A673 (cell line): ENCODE measurements at regions not wholly inside any gene's neighbourhood (a gene's known extent, or its start where the extent isn't known, plus 50 kb on each side); places are given as distances from the start of the nearest gene placed in this dataset.

Source experiments
- BruUV-seq: library from RNA; stranded (reverse); fragments of 400-500 nt; replicated peaks from 2 replicates; lab custom pipeline; 2021; lab: Mats Ljungman, UMichigan
- CTCF ChIA-PET: fragments of 300-600 bp; sonication (Branson Sonifier 250); formaldehyde crosslinking; loops from one replicate; lab custom pipeline; 2022; ENCODE audit warnings: antibody characterized with exemption; lab: Charles Lee
- POLR2A ChIA-PET: fragments of 300-600 bp; sonication (Branson Sonifier 250); formaldehyde crosslinking; loops from one replicate; lab custom pipeline; 2022; ENCODE audit warnings: antibody characterized with exemption; ENCODE audit not compliant: low non-redundant PET; lab: Charles Lee
- DNase-seq: peaks from one replicate; pipeline ENCODE4 v3.0.0-alpha.2; 2015; ENCODE audit warnings: low spot score
- H3K27ac ChIP-seq: fragments of 200-600 bp; sonication (generic); 2 replicates; pipeline ENCODE4 v1.5.1; 2016; ENCODE audit warnings: mixed run types, low read depth, mild to moderate bottlenecking, mixed read lengths, antibody characterized with exemption, low read length; ENCODE audit not compliant: poor library complexity, severe bottlenecking
- H3K27me3 ChIP-seq: fragments of 200-600 bp; sonication (generic); replicated peaks from 2 replicates; pipeline ENCODE4 v1.6.1; 2017; ENCODE audit warnings: mixed run types, low read depth, mild to moderate bottlenecking, mixed read lengths, antibody characterized with exemption, low read length; ENCODE audit not compliant: insufficient read depth, poor library complexity
- H3K36me3 ChIP-seq: fragments of 200-600 bp; sonication (generic); 2 replicates; pipeline ENCODE4 v1.6.1; 2016; ENCODE audit warnings: mixed run types, mild to moderate bottlenecking, mixed read lengths, antibody characterized with exemption, low read length; ENCODE audit not compliant: insufficient read depth, poor library complexity, severe bottlenecking
- H3K4me1 ChIP-seq: fragments of 200-600 bp; sonication (generic); 2 replicates; pipeline ENCODE4 v1.6.1; 2017; ENCODE audit warnings: mixed run types, mild to moderate bottlenecking, mixed read lengths, antibody characterized with exemption, low read length; ENCODE audit not compliant: insufficient read depth, poor library complexity, severe bottlenecking
- H3K4me3 ChIP-seq: fragments of 200-600 bp; sonication (generic); 2 replicates; pipeline ENCODE4 v1.5.1; 2016; ENCODE audit warnings: low read depth, mixed run types, mild to moderate bottlenecking, mixed read lengths, low read length; ENCODE audit not compliant: poor library complexity, severe bottlenecking
- H3K9me3 ChIP-seq: fragments of 200-600 bp; sonication (generic); 2 replicates; pipeline ENCODE4 v1.6.1; 2016; ENCODE audit warnings: mixed run types, low read depth, mild to moderate bottlenecking, mixed read lengths, antibody characterized with exemption, low read length; ENCODE audit not compliant: poor library complexity, severe bottlenecking
- EZH2 ChIP-seq: fragments of 200-600 bp; sonication (generic); IDR thresholded peaks from 2 replicates; pipeline ENCODE4 v1.6.1; 2017; ENCODE audit warnings: borderline replicate concordance, low read depth, mild to moderate bottlenecking, mixed read lengths, antibody characterized with exemption, low read length; ENCODE audit not compliant: poor library complexity, severe bottlenecking
- intact Hi-C: fragments of 100-400 bp; cut with micrococcal nuclease; formaldehyde crosslinking; loops from one replicate; pipeline ENCODE4 v1.10.0; 2022; ENCODE audit not compliant: unreplicated experiment
- TF ChIP-seq, protein P1 (sequence below): fragments of 300-800, 200-600 bp; sonication (generic); conservative IDR thresholded peaks from 2 replicates; pipeline ENCODE4 v1.5.1; 2017; ENCODE audit warnings: low read depth, mild to moderate bottlenecking, antibody characterized with exemption, low read length, moderate library complexity, mixed read lengths

DNA sequence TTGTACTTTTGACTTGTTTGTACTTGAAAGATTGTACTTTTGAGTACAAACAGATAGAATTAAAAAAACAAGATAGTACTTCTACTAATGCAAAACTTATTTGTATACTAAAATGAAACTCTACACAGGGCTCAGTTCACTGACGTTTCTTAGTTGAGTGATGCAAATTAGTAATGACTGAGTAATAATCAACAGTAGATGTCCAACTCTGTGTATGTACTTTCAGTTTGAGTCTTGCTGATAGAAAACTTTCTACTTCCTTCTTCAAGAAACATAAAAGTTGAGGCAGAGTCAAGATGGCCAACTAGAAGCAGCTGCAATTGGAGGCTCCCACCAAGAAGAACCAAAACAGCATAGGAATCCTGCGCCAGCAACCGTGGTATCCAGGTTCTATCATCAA, 585.0 kb downstream of the NR4A2 start:
- no peak for DNase-seq
- intact Hi-C loops: no loop called here
- no peaks in the 10 kb centered on the region for H3K27me3 ChIP-seq
- H3K27ac ChIP-seq: no peak overlapping the region
- H3K9me3 ChIP-seq: no peaks in the 10 kb centered on the region
- no peak overlapping the region for H3K4me3 ChIP-seq
- BruUV-seq: no TSS peak
- POLR2A ChIA-PET: no interaction called here
- H3K4me1 ChIP-seq: no peaks in the 10 kb centered on the region
- CTCF ChIA-PET: no interaction called here
- H3K36me3 ChIP-seq: no peaks in the 10 kb centered on the region
- TF ChIP-seq, protein P1, sequence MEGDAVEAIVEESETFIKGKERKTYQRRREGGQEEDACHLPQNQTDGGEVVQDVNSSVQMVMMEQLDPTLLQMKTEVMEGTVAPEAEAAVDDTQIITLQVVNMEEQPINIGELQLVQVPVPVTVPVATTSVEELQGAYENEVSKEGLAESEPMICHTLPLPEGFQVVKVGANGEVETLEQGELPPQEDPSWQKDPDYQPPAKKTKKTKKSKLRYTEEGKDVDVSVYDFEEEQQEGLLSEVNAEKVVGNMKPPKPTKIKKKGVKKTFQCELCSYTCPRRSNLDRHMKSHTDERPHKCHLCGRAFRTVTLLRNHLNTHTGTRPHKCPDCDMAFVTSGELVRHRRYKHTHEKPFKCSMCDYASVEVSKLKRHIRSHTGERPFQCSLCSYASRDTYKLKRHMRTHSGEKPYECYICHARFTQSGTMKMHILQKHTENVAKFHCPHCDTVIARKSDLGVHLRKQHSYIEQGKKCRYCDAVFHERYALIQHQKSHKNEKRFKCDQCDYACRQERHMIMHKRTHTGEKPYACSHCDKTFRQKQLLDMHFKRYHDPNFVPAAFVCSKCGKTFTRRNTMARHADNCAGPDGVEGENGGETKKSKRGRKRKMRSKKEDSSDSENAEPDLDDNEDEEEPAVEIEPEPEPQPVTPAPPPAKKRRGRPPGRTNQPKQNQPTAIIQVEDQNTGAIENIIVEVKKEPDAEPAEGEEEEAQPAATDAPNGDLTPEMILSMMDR: no peak
- no peak for TF ChIP-seq EZH2

DNA sequence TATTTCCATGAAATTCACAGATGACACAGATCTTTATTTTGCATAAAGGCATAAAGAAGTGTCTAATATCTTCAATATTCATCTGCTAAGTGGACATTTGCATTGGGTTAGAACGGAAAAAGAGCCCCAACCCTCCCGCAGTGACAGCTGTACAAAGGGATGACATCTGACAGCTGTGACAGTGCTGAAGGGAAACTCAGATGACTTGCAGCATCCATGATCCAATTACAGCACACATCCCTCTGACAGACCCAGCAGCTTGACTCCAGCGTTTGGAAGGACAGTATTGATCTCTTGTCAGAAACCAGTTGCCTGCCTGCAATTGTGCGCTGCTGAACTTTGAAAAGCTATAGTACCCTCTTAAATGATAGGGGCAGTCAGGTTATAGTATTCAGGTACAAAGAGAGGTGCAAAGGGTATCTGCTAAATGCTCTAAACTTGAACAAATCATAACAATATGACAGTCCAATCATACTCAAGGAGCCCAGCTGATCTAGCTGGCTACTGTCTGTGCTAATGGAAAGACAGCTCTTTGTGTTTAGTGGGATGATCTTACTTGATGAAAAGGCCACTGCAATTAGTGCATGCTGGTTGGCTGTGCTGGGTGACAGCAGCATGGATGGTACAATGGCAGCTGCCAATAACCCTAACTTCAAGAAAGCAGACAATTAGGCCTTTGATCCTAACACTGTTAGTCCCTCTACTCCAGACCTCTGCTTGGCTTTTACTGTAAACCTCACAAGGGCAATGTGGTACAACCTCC, 599.2 kb downstream of the NR4A2 start:
- Histone ChIP-seq H3K36me3 (no peaks in the 10 kb centered on the region), H3K4me1 (no peaks in the 10 kb centered on the region), H3K4me3 (no peak overlapping the region), H3K27ac (no peak overlapping the region), H3K27me3 (no peaks in the 10 kb centered on the region), H3K9me3 (no peaks in the 10 kb centered on the region)
- intact Hi-C loops: no loop called here
- TF ChIP-seq EZH2: no peak
- TF ChIP-seq, protein P1: no peak
- ChIA-PET POLR2A (no interaction called here), CTCF (no interaction called here)
- no TSS peak for BruUV-seq
- peak; percentile 41 for DNase-seq

DNA sequence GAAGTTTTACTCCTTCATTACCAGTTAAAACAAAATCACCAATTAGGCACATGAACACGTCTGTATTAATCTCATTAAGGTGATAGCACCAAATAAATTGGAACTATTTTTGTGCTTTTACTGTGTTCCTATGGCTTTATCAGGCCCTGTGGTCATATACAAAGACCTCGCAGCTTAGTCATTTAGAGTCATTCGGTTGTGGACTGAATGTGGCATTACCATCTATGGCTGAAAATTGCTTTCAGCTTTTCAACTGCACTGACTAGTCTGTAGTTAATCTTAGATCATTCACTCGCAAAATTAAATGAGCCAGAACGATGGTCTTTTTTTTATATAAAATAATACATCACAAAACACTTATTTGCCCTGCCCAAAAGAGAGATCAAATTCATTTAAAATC, 601.7 kb downstream of the NR4A2 start:
- no peak overlapping the region for H3K4me3 ChIP-seq
- CTCF ChIA-PET: no interaction called here
- H3K27me3 ChIP-seq: no peaks in the 10 kb centered on the region
- no peak for DNase-seq
- no peak for TF ChIP-seq EZH2
- TF ChIP-seq, protein P1: no peak
- H3K36me3 ChIP-seq: no peaks in the 10 kb centered on the region
- POLR2A ChIA-PET: no interaction called here
- BruUV-seq: no TSS peak
- intact Hi-C loops: no loop called here
- H3K9me3 ChIP-seq: no peaks in the 10 kb centered on the region
- H3K4me1 ChIP-seq: no peaks in the 10 kb centered on the region
- H3K27ac ChIP-seq: no peak overlapping the region
